GM19025 (cell line): ENCODE measurements at regions not wholly inside any gene's neighbourhood (a gene's known extent, or its start where the extent isn't known, plus 50 kb on each side); places are given as distances from the start of the nearest gene placed in this dataset.

ENCODE experiments used
- ATAC-seq: cut with Tn5 transposase; IDR thresholded peaks from one replicate; pipeline ENCODE4 v1.9.1; 2021; ENCODE audit warnings: mild to moderate bottlenecking, low read depth, moderate library complexity; ENCODE audit not compliant: unreplicated experiment

GRCh38 chr10:131758062-131758938, 142.5 kb upstream of the PPP2R2D start:
- ATAC-seq = no peak

GRCh38 chr10:131758939-131759301, 141.9 kb upstream of the PPP2R2D start:
- ATAC-seq = no peak

- ATAC-seq = no peak
Observed at GRCh38 chr10:131759347-131759746, 141.5 kb upstream of the PPP2R2D start.

DNA sequence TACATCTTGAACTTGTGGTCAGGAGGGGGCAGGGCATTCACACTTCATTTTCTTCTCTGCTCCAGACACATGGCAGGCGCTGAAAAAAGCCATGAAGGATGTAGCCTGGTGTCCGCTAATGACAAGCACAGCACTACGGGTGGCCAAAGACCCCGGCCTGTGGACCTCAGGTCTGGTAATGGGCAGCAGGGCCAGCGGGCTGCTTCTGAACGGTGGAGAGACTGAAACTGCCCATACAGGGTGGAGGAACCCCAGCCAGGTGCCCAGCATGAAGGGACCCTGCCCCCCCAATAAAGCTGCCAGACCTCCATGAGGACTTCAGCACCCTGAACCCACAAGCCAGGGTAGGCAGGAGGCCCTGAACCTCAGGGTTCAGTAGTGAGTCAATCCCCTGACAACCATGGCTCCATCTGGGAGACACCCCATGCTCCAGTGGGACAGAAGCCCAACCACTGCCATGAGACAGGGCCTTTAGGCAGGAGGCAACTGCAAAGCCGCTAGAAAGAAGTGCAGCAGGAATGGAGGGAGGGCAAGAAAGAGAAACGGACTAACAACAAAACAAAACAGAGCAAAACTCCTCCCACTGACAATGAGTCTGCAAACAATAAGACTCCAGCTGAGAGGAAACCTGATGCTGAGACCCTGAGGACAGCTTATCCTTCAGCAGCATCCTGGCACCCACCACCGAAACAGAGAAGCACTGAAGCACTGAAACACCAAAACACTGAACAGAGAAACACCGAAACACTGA, 140.2 kb upstream of the PPP2R2D start:
- ATAC-seq = no peak

- no peak for ATAC-seq
Observed at GRCh38 chr10:131762789-131763696, 137.8 kb upstream of the PPP2R2D start.

- no peak for ATAC-seq
Observed at GRCh38 chr10:131764929-131765328, 135.9 kb upstream of the PPP2R2D start.

GRCh38 chr10:131766096-131766495, 134.7 kb upstream of the PPP2R2D start:
- no peak for ATAC-seq

DNA sequence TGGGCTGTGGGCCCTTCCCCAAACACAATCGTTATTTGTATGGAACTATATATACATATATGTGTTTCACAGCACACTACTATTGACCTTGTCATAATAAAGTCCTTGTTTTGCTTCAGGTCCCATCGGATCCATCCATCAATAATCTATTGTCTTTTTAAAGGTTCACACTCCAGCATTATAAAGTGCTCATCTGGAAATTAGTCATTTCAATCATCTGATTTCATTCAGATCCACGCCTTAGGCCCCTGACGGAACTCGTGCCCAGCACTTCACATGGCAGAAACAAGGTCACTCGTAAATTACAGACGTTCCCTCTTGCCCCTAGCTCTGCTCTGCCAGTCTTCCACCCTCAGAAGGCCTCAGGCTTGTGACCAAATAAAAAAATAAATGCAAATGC, 133.1 kb upstream of the PPP2R2D start:
- no peak for ATAC-seq

DNA sequence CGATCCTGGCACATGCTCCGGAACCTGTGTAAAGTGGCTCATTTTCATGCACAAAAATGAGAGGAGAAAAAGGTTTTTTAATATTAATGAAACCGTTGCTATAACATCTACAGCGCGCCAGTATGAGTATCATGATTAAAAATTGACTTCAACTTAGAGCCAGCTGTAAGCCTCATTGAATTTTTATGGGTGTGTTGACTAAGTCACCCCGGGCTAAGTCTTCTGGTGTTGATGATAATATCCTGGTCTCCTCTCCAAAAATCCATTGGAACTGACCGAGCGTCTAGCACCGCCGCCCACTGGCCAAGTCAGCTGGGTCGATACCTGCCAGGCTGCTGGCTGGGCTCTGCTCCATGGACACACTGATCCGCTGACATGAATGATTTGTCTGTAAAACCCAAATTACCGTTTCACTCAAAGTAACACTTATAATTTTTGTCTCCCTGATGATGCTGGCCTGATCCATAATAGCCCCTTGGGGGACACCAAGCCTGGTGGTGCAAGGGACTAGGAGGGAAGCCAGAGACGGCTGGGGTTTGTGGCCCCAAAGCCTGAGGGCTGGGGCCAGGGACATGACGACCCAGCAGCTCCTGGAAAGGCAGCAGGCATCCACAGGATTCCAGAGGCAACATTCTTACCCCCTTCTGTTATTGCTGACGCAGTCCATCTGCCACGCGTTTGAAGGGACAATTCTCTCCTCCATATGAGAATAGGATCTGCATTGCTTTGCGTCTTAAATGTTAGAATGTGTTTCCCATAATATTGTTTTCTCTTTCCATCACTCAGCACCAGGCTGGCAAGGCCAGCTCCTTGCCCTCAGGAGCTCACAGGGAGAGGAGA, 131.0 kb upstream of the PPP2R2D start:
- ATAC-seq = no peak

- no peak for ATAC-seq
Observed at GRCh38 chr10:131770946-131771633, 129.7 kb upstream of the PPP2R2D start.

DNA sequence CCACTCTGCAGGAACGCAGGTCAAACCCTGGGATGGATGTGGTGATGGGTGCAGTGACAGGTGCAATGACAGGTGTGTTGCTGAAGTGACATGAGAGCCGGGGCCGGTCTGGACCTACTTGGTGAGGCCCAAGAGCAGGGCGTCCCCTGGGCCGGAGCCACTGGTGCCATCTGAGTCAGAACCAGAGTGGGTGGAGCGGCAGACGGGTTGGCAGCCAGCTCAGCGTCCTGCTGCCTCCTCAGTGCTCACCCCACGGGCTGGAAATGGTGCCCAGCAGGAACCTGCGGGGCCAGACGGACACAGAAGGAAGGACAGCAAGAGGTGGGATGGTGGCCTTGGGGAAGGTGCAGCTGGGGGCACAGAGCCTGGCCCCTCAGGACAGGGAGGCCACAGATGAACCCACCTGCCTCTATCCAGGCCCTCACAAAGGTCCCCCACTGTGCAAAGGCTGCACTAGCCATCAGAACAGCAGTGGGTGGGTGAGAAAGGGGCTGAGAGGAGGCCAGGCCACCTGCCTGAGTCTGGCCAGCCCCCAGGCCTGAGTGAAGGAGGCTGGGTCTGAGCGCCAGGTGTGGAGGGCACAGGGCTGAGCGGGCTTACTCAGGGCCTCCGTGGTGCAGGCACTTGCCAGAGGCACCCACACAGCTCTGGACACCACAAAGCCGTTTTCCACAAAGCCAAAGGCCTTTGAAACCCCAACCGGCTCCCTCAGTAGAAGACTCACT, 129.0 kb upstream of the PPP2R2D start:
- ATAC-seq = no peak

DNA sequence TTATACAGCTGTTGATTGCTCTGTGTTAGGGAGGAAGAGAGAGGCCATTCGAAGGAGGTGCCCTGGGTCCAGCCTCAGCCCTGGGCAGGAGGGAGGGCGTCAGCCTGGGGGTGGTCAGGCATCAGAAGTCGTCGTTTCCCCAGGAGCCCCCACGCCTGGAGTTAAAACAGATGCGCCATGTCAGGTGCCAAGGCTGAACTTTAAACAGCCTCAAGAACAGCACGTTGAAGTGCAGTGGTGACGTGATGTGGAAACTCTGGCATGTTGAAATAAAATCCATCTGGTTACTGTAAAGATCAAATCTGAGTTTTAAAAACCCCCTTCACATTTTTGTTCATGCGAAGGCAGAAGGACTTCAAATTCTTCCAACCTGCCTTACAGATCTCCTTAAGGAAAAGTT, 128.4 kb upstream of the PPP2R2D start:
- no peak for ATAC-seq

DNA sequence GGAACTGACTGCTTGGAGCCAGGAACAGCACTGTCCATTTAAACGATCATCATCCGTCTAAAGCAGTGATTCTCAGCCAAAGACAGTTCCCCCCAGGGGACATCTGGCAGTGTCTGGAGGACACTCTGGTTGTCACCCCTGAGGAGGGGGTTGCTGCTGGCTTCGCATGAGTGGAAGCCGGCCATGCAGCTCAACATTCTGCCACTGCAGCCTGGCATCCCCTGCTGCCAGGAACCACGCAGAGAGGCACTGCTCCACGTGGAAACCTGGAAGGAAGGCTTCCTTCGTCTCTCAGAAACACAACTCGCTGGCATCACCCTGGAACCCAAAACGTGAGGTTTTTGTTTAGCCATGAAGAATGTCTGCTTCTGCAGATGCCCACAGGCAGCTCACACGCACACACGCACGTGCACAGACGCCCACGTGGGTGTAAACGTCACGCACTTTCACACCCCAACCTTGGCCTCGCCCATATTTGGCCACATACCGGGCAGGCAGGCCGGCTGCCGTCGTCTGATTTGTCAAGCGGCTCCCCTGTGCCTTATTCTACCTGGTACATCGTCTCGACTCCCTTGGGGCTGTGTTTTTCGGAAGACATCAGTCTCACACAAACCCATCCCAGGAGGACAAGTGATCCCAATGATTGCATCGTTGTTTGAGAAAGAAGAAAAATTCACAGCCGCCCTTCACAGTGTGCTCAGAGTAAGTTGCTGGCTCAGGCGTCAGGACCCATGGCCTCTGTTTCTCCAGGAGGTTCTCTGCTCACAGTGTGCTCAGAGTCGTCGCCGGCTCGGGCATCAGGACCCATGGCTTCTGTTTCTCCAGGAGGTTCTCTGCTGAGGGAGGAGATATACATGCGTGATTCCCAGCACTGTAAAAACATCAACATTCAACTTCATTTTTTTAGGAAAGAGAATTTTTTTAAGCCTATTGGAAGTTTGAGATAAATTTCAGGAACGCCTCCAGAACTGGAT, 127.2 kb upstream of the PPP2R2D start:
- no peak for ATAC-seq

GRCh38 chr10:131774681-131775085, 126.1 kb upstream of the PPP2R2D start:
- no peak for ATAC-seq

GRCh38 chr10:131775433-131775832, 125.4 kb upstream of the PPP2R2D start:
- no peak for ATAC-seq

GRCh38 chr10:131775833-131776232, 125.0 kb upstream of the PPP2R2D start:
- no peak for ATAC-seq

DNA sequence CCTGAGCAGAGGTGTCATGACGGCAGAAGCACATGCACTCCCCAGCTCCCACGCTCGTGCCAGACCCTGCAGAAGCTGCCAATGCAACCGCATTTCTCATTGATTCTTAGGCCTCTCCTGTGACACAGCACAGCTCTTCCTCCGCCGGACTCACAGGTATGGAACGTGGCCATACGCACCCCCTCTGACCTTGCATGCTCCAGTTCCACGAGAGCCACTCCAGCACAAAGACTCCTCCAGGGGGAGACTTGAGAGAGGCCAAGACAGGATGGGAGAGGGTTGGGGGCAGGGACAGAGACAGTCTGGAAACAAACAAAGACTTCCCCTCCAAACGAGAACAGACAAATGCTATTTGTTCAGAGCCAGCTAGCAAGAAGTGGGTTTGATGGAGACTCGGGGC, 124.3 kb upstream of the PPP2R2D start:
- no peak for ATAC-seq

GRCh38 chr10:131777162-131777561, 123.6 kb upstream of the PPP2R2D start:
- no peak for ATAC-seq
